HG02623 (cell line): ENCODE measurements at regions not wholly inside any gene's neighbourhood (a gene's known extent, or its start where the extent isn't known, plus 50 kb on each side); places are given as distances from the start of the nearest gene placed in this dataset.
"Not testable (repeated sequence)": the region's sequence is repeated elsewhere in the genome, so short reads cannot be mapped to it uniquely, and the experiment has no call there.

Source experiments
- ATAC-seq: cut with Tn5 transposase; IDR thresholded peaks from one replicate; pipeline ENCODE4 v1.9.1; 2021; ENCODE audit warnings: moderate library complexity; ENCODE audit not compliant: unreplicated experiment

- ATAC-seq, result no peak
Measured at GRCh38 chr18:66440433-66440832, 163.5 kb downstream of the CDH19 start.

- no peak for ATAC-seq
Measured at GRCh38 chr18:66439670-66440069, 164.2 kb downstream of the CDH19 start.

- no peak for ATAC-seq
Measured at GRCh38 chr18:66438711-66439536, 165.0 kb downstream of the CDH19 start.

GRCh38 chr18:66432636-66433035, 171.3 kb downstream of the CDH19 start:
- ATAC-seq, result no peak

DNA sequence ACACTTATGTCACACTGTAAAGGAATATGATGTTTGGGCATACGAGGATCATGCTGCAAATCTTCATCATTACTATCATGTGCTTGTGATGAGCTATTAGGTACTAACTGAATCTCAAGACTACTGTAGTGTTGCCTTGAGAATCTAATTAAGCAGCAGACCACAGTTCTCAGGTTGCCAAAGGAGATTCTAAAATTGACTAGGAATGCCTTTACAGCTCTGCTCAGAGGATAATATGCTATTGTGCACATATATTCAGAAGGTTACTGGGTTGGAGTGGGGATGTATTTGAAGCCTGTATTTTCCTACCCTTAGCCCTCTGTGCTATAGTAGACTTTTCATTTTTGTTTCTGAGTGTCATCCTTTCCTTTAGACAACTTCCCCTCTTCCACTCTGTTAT, 175.1 kb downstream of the CDH19 start:
- no peak for ATAC-seq

DNA sequence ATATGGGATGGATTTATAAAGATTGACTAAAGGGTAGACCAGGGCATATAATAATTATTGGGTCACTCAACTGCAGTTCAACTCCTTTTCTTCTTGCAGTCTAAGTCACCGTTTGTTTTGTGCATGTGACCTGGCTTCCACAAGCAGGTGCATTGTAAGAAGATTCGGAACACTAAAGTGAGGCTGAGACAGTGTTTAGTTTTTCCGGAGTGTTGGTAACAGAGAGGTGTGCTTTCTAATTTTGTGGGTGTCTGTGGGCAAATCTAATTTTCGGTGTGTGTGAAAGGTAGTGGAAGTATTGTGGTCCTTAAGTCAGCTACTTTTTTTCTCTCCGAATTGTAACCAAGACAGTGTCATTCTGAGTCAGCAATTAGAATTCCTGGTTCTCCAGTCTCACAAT, 184.5 kb downstream of the CDH19 start:
- no peak for ATAC-seq

- no peak for ATAC-seq
Measured at GRCh38 chr18:66410692-66411091, 193.2 kb downstream of the CDH19 start.

GRCh38 chr18:66395671-66396218, 208.1 kb downstream of the CDH19 start:
- no peak for ATAC-seq

DNA sequence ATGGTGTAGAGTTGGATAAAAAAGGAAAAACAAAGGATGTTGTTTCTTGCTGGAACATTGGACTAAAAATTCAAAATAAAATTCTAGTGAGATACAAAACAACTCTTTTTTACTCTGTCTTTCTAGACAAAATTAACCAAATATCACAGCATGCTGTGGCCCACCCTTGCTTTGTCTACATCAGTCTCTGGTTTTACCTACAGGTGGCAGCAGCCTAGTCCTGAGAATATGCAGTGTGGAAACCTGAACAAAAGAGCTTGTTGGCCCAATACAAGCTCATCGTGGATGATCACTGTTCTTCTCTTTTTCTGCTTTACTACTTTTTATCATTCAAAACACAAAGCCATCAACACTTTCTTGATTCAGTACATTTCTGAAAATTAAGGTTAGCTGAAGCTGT, 210.4 kb downstream of the CDH19 start:
- no peak for ATAC-seq

- ATAC-seq, result no peak
Measured at GRCh38 chr18:66377291-66377690, 226.6 kb downstream of the CDH19 start.

DNA sequence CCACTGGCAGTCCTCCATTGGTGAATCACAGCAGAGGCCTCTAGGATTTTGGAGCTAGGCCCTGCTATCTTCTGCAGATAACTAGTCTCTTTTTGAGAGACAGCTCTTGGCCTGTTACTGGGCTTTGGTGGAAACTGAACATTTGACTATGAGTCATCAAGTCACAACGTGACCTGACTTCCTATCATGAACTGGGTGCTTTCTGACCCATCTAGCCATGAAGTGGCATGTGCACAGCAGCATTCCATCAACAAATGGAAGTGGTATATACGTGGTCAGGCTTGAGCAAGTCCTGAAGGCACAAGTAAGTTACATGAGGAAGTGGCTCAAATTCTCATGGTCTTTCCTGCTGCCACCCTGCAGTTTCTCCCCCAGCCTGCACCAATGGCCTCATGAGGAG, 228.5 kb downstream of the CDH19 start:
- ATAC-seq, result not testable (repeated sequence)

- ATAC-seq, result no peak
Measured at GRCh38 chr18:66346833-66347588, 256.9 kb downstream of the CDH19 start.

DNA sequence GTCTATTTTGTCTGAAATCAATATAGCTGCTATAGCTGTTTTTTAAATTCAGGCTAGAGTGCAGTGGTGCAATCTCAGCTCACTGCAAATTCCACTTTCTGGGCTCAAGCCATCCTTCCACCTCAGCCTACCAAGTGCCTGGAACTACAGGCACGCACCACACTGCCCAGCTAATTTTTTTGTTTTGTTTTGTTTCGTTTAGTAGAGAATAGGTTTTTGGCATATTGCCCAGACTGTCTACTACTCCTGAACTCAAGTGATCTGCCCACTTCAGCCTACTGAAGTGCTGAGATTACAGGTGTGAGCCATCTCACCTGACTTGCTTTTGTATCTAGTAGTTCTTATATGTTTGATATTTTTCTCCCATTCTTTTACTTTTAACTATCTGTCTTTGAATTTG, 259.7 kb downstream of the CDH19 start:
- ATAC-seq, result no peak

DNA sequence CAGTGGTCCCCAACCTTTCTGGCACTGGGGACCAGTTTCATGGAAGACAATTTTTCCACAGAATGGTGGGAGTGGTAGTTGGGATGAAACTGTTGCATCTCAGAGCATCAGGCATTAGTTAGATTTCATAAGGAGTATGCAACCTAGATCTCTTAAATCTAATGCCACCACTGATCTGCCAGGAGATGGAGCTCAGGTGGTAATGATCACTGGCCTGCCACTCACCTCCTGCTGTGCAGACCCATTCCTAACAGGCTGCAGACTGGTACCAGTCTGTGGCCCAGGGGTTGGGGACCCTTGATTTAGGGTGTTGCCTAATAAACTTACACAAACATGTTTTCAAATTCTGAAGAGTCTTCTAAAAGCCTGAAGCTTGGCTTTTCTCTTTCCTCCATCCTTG, 261.3 kb downstream of the CDH19 start:
- no peak for ATAC-seq

- ATAC-seq, result no peak
Measured at GRCh38 chr18:66334534-66334933, 269.4 kb downstream of the CDH19 start.

DNA sequence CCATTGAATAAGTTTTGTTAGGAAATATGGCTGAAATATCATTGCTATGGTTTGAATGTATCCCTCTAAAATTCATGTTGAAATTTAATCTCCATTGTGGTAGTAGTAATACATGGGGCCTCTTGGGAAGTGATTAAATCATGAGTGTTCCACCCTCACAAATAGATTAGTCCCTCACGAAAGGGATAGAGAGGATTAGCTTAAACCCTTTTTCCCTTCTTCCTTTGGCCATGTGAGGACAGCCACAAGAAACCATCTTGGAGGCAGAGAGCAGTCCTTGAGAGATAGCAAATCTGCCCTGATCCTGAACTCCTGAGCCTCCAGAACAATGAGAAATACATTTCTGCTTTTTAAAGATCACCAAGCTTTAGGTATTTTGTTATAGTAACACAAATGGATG, 274.2 kb downstream of the CDH19 start:
- no peak for ATAC-seq

DNA sequence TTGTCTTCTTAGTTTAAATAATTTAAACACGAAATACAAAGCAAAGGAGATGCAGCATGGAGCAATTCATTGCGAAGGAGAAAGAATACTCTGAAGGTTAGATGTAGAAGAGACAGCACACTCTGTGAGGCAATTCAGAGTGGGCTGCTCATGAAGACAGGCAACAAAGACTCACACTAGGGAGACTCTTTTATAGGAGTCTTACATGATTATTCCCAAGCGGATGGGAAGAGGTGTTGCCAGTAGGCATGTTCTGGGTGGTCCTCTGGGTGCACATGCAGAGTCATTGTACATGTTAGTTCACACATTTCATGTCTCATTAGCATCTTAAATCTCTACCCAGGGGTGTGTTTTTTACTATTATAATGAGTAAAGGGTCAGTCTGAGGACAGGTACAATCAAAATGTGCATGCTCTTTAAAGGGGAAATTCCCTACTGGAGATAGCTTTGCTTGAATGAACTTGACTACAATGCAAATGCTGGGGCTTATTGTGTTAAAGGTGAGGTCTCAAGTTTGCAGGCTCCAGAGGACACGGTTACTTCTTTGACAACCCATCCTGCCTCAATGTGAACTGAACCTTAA, 275.5 kb downstream of the CDH19 start:
- no peak for ATAC-seq

- no peak for ATAC-seq
Measured at GRCh38 chr18:66325251-66325650, 278.6 kb downstream of the CDH19 start.

DNA sequence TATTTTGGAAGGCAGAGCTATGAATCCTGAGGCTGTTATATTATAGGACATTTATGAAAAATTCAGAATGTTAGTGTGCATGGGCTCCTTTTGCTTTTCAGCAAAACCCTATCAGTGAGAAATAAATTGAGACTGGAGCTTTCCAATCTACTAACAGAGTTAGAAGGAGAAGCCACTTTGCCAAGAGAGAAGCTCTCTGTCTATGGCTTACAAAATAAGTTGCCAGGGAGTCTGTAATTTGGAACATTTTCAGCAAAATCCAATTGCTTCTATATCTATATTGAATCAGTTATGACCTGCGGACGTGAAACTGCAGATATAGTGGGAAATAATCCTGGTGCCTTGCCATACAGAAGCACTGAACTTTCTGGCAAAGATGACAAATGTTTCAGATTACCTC, 279.3 kb downstream of the CDH19 start:
- ATAC-seq, result no peak

- no peak for ATAC-seq
Measured at GRCh38 chr18:66317243-66318090, 286.4 kb downstream of the CDH19 start.

GRCh38 chr18:66316701-66317100, 287.2 kb downstream of the CDH19 start:
- ATAC-seq, result no peak
